ENCODE measurements at regions not wholly inside any gene's neighbourhood (a gene's known extent, or its start where the extent isn't known, plus 50 kb on each side); places are given as distances from the start of the nearest gene placed in this dataset.

DNA sequence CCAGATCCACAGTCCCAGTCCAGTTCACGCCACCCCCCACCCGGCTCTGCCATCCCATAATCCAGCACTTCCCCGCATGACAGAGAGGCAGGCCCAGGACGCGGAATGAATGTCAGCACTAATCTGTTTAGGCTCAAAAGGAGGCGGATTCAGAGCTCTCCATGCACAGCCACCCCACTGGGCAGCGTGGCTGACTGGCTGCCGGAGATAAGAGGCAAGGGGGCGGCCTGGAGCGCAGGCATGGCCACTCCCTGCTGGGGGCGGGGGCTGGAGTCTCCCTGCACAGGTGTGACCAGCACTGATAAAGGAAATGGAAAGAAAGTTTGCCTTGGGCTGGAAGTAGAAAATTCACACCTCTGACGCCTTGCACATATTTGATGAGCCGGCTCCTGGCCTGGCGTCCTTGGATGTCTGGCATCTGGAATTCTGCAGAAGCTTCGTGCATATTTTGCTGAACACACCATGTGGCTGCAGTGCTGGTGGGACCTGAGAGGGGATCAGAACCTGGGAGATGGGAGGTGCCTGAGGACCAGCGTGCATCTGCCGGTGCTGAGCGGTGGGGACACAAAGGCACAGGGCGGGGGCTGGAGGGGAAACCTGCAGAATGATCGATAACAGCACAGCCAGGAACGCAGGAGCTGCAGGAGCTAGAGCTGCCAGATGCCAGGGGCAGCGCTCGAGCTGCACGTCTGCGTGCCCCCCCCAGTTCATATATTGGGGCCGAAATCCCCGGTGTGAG is 344.4 kb downstream of the CTTN start:
- DNase-seq (ENCODE audit: low spot score), result no peak

GRCh38 chr11:70743329-70743728 is 345.0 kb downstream of the CTTN start:
- DNase-seq (ENCODE audit: low spot score), result no peak

- DNase-seq (ENCODE audit: low spot score), result no peak
Observed at GRCh38 chr11:70743941-70744351, 345.6 kb downstream of the CTTN start.

DNA sequence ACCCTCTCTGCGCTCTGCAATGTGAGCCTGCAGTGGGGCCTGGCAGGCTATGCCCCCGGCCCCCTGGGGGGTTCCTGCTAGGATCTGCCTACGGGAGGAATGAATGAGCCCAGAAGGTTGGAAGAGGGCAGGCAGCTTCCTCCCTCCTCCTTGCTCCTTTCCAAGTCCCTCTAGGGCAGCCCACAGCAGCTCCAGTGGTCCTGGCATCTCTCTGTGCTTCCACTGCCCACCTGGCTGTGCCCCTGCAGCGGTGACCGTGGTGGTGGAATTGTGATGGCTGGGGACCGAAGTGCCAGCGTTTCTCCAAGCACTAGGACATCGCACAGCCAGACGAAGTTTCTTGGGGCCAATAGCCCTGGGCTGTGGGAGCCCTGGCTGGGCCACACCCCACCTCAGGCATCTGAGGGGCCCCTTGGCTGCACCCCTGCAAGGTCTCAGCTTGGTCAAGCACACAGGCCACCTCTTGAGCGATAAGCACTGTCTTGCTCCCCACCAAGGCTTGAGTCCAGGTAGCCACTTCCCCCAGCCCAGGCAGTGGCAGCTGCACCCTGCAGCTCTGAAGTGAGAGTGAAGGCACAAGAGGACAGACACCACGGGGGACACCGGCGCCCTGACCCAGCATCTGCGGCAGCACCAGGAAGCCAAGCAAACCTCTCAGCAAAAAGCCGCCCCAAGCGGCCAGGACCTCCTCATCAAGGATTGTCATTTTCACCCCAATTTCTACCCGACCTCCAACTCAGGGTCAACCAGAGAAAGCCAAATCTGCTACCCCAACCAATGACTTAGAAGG is 346.3 kb downstream of the CTTN start:
- no peak for DNase-seq (ENCODE audit: low spot score)

DNA sequence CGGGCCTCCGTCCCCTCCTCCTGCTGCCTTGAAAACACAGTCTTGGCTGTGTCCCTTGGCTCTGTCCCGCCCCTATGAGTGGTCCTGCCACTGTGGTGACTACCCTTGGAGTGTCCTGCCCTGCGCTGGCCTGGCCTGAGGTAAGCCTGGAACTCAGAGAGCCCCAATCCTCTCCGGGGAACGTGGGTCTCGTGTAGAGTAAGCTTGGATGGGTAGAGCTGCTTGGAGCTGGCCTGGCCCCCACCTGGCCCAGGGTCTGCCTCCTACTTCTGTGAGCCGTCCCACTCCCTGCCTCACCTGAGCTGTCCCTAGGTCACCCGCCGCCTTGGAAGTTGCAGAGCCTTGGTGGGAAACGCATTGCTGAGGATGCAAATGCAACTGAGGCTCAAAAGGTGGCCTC is 347.1 kb downstream of the CTTN start:
- no peak for DNase-seq (ENCODE audit: low spot score)

GRCh38 chr11:70745941-70746340 is 347.6 kb downstream of the CTTN start:
- DNase-seq (ENCODE audit: low spot score), result no peak

DNA sequence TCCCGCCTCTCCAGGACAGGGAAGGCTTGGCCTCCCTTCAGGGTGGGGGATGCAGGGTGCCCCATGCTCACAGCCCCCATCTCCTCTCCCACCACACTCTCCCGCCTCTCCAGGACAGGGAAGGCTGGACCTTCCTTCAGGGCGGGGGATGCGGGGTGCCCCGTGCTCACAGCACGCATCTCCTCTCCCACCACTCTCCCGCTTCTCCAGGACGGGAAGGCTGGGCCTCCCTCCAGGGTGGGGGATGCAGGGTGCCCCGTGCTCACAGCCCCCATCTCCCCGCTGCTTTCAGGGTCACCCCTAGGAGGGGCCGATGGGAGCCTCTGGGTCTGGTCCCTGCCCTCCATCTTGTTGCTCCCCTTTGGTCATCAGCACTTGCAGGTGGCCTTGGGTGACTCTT is 348.0 kb downstream of the CTTN start:
- no peak for DNase-seq (ENCODE audit: low spot score)

- DNase-seq (ENCODE audit: low spot score), result no peak
Observed at GRCh38 chr11:70747285-70747684, 349.0 kb downstream of the CTTN start.

DNA sequence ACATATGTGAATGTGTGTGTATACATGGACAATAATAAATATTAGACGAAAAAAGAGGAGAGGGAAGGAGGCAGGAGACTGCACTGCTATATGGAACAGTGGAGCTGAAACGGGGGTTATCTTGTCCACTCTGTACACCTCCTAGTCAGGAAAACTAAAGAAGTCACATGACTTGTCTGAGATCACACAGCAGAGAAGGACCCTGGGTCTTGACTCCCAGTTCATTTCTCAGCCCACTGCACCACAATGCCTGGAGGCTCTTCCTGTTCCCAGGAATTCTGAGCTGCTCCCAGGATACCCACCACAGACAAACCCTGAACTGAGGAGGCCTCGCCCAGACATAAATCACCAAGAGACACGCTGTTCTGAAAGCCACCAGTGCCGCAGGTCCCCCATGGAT is 349.6 kb downstream of the CTTN start:
- DNase-seq (ENCODE audit: low spot score), result no peak

DNA sequence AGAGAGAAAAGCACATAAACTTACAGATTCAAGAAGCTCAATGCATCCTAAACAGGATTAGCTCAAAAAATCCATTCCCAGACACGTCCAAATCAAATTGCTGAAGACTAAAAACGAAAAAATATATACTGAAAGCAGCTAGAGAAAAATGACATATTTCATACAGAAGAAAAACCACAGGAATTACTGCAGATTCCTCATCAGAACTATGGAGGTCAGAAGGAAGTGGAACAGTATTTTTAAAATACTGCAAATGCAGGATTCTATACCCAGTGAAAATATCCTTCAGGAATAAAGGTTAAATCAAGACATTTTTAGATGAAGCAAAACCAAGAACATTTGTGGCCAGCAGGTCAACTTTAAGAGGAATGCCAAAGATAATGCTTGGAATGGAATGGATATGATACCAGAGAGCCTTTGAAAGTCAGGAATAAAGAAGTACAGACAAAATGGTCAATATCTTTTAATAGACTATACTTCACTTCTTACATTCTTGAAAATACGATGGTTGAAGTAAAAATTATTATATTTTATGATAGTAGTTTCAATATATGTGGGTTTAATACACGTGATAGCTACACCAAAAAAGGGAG is 352.9 kb downstream of the CTTN start:
- no peak for DNase-seq (ENCODE audit: low spot score)

DNA sequence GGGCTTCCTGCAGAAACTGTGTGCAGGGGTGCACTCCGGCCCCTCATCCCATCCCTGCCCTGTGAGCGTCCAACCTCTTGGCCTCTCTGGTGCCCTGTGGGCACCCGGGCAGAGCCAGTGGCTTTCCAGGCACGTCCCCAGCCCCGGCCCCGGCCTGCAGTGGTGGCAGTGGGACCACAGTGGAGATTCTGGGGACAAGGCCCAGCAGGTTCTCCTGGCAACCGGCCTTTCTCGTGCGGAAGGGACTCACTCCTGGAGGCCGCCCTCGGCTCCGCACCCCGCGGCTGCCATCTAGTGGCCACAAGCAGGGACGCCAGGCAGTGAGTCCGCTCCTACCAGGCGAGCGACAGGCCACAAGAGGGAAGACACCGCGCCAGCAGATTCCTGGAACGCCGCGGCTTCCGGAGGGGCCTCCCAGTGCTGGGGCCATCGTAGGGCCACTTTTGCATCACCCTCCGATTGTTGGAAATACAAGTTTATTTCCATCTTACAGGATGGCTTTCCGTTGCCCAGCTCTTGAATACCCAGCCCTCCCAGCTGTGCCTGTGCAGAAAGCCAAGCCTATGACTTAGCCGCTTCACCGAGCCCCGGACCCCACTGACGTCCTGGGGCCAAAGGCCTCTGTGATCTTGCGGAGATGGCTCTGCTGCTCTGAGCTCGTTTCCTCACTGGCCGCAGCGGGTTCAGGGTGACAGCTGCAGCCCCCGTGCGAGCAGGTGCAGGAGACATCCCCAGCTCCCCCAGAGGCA is 357.3 kb downstream of the CTTN start:
- peak; percentile 58 for DNase-seq (ENCODE audit: low spot score)

- no peak for DNase-seq (ENCODE audit: low spot score)
Observed at GRCh38 chr11:70756341-70756740, 358.0 kb downstream of the CTTN start.

DNA sequence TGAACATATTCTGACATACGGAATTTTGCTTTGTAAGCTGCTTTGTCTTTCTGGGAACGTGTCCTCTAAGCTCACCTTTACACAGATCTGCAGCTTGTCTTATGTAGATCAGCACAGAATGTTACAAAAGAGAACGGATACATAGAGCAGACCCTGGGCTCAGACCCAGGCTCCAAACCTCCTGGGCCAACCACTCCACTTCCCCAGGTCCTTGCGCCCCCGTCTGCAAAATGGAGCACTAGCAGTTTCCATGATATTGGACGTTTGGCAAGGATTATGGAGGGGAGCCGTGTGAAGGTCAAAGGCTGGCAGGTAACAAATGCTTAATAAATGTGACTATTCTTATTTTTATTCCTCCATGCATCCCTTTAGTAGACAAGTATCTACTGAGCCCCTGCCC is 358.4 kb downstream of the CTTN start:
- DNase-seq (ENCODE audit: low spot score), result no peak

DNA sequence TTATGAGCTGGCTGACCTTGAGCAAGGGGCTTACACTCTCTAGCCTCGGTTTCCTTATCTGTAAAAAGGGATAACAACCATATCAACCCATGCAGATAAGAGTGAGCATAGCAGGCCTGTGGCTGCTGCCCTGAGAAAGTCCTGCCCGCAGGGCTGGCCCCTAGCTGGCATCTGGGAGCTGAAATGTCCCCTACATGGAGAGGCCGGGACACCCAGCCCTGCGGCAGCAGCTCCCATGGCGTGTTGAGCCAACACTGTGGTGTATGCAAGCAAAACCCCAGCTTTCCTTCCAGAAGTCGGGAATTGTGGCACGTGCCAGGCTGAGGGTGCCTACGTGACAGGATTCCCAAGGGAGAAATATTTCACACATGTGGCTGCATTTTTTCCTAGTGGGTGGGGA is 358.9 kb downstream of the CTTN start:
- no peak for DNase-seq (ENCODE audit: low spot score)

- DNase-seq (ENCODE audit: low spot score), result no peak
Observed at GRCh38 chr11:70758206-70758605, 359.9 kb downstream of the CTTN start.

GRCh38 chr11:70759846-70760245 is 361.5 kb downstream of the CTTN start:
- no peak for DNase-seq (ENCODE audit: low spot score)

- DNase-seq (ENCODE audit: low spot score), result no peak
Observed at GRCh38 chr11:70760416-70761020, 362.2 kb downstream of the CTTN start.

- peak; percentile 10 for DNase-seq (ENCODE audit: low spot score)
Observed at GRCh38 chr11:70761094-70761907, 363.0 kb downstream of the CTTN start.

- no peak for DNase-seq (ENCODE audit: low spot score)
Observed at GRCh38 chr11:70761908-70762337, 363.6 kb downstream of the CTTN start.

DNA sequence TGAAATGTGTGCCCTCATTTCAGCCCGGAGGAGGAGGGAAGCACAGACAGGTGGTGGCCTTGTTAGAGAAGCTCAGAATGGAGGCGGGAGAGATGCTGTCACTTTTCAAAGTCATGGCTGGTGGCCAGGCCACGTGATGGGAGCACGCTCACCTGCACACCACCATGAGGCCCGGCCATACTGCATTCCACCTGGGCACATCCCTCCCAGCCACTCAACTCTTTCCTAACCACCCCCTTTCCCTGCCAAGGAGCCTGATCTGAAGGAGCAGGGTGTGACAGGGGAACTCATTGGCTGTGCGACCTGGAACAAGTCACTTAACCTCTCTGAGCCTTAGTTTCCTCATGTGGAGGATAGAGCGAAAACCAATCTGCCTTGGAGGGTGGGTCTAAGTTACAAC is 364.5 kb downstream of the CTTN start:
- no peak for DNase-seq (ENCODE audit: low spot score)

GRCh38 chr11:70763606-70764005 is 365.3 kb downstream of the CTTN start:
- DNase-seq (ENCODE audit: low spot score), result no peak

Data from NAMALWA (cell line).